ENCODE measurements at regions not wholly inside any gene's neighbourhood (a gene's known extent, or its start where the extent isn't known, plus 50 kb on each side); places are given as distances from the start of the nearest gene placed in this dataset.

DNA sequence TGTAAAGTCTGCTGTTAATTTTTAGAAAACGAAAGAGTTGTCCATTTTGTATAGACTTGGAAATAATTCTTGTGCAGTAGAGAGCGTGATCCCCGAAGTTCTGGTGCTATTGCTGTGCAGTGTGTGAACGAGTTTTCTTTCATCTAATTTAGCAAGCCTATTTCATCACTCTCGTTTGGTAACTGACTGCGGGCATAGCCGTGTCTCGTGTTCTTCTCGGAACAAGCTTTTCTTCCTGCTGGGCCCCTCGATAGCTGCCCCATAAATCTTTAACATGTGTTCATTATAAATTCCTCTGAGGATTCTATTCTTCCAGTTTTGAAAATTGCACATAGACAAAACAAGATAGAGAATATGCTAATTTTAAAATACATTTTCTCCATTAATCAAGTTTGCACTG is 622.0 kb upstream of the PFKP start:
- ATAC-seq (no peak), DNase-seq (no peak)
- Mint-ChIP-seq H3K4me3 (no peak overlapping the region), H3K9me3 (peaks cover 7% of the 10 kb centered on the region), H3K36me3 (ENCODE audit: insufficient read depth) (no peaks in the 10 kb centered on the region), H3K4me1 (ENCODE audit: low read depth) (no peaks in the 10 kb centered on the region), H3K27me3 (ENCODE audit: low read depth) (peaks cover 5% of the 10 kb centered on the region)

DNA sequence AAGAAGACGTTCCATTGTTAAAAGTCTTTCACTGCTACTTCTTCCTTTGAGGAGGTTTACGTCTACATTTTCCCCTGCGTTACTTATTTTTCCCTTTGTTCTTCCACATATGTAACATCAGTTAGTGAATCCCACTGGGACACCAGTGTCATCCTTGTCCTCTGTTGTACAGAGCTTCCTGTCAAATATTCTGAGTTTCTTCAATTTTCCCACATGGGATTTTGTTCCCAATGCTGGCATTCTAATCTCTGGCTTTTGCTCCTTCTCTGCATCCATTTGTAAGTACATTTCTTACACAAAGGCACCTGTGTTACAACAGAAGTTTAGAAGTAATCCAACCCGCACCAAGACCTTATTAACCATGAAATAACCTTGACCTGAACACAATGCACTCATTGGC is 627.4 kb upstream of the PFKP start:
- Mint-ChIP-seq H3K4me3 (no peak overlapping the region), H3K9me3 (peaks cover 3% of the 10 kb centered on the region)
- no peak for ATAC-seq

DNA sequence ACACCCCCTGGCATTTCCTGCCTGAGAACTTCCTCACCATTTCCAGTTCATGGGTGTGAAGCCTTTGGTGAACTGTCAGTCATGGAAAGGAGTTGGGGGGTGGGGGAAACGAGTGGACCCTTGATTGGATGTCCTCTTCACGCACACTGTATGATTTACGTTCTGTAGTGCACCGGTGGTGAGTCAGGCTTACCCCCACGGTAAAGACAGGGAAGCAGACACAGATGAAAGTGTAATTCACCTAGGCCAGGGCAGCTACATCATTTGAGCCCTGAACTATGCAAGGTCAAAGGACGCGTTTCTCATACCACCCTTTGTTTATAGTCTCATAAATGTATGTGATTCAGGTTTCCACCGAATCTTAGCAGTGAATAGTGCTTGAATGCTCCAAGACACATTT is 628.3 kb upstream of the PFKP start:
- ATAC-seq (no peak), DNase-seq (no peak)
- Mint-ChIP-seq H3K9me3 (peaks cover 3% of the 10 kb centered on the region), H3K4me3 (no peak overlapping the region), H3K4me1 (ENCODE audit: low read depth) (no peaks in the 10 kb centered on the region), H3K36me3 (ENCODE audit: insufficient read depth) (no peaks in the 10 kb centered on the region), H3K27me3 (ENCODE audit: low read depth) (peaks cover 16% of the 10 kb centered on the region)

More for the DNA sequence above, 627.4 kb upstream of the PFKP start:
- no peak for DNase-seq
- H3K36me3 Mint-ChIP-seq (ENCODE audit: insufficient read depth), result no peaks in the 10 kb centered on the region
- H3K4me1 Mint-ChIP-seq (ENCODE audit: low read depth), result no peaks in the 10 kb centered on the region
- peaks cover 14% of the 10 kb centered on the region for H3K27me3 Mint-ChIP-seq (ENCODE audit: low read depth)

DNA sequence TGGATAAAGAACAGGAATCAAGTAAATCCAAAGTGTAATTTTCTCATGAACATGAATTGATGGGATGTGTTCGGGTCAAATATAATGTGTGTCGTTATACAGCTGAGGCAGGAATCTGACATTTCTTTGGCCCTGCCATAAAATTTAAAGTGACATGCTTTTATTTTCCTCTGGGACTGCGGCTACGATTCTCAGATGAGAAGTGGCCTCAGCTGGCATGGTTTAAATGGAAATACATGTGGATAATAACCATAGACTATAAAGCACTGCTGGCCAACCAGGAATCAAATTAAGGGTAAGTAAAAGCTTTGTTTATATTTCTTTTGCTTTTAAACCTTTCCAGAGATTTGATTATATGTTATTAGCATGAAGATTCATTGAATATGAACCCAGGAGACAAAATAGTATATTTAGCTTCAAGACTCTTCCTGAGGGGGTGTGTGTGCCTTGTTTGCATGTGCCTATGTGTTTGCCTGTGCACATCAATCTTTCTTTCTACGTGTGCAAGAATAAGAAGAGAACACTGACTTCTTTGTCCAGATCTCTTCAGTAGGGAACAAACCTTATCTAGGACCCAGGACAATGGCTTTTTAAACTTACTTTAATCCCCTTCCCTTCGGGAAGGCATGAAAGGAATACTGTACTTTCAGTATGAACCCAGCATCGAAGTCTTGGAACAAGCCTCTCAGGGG is 629.0 kb upstream of the PFKP start:
- H3K36me3 Mint-ChIP-seq (ENCODE audit: insufficient read depth), result no peaks in the 10 kb centered on the region
- peaks cover 16% of the 10 kb centered on the region for H3K27me3 Mint-ChIP-seq (ENCODE audit: low read depth)
- DNase-seq (no peak), ATAC-seq (no peak)
- no peak overlapping the region for H3K4me3 Mint-ChIP-seq
- H3K9me3 Mint-ChIP-seq, result peaks cover 3% of the 10 kb centered on the region
- H3K4me1 Mint-ChIP-seq (ENCODE audit: low read depth), result no peaks in the 10 kb centered on the region

DNA sequence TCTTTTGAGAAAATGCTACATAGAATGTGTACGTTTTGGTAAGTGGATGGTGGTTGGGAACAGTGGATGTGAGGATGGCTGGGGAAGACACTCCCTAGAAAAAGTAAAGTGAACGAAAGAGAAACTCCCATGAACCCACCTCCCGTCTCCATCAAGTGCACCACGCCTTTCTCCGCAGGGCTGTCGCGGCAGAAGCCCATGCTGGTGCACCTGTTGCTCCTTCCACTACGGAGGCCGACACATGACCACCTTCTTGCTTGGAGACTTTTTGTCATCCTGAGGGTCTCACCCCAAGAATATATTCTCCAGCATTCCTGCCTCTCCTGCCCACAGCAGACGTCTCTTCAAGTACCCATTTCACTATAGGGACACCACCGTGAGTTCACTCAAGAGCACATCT is 630.4 kb upstream of the PFKP start:
- DNase-seq (no peak), ATAC-seq (no peak)
- H3K27me3 Mint-ChIP-seq (ENCODE audit: low read depth), result peaks cover 13% of the 10 kb centered on the region
- H3K4me1 Mint-ChIP-seq (ENCODE audit: low read depth), result no peaks in the 10 kb centered on the region
- no peaks in the 10 kb centered on the region for H3K36me3 Mint-ChIP-seq (ENCODE audit: insufficient read depth)
- peaks cover 3% of the 10 kb centered on the region for H3K9me3 Mint-ChIP-seq
- H3K4me3 Mint-ChIP-seq, result no peak overlapping the region

DNA sequence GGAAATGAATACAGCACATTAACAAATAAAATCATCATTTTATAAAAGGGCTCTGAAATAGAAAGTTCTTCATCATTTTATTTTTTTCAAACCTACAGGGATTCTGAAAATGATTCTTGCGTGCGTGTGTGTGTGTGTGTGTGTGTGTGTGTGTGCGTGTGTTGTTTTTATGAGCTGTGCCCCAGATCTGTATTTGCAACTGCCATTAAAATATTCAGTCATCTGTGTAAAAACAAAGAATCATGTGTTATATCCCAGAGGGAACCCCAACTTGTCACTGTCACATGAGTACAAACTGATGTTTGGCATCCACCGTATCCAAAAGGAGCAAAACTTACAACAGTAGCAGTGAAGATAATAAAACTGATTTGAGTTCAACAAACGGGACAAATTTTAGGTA is 635.4 kb upstream of the PFKP start:
- H3K4me3 Mint-ChIP-seq, result no peak overlapping the region
- no peaks in the 10 kb centered on the region for H3K36me3 Mint-ChIP-seq (ENCODE audit: insufficient read depth)
- H3K9me3 Mint-ChIP-seq, result peaks cover 4% of the 10 kb centered on the region
- H3K27me3 Mint-ChIP-seq (ENCODE audit: low read depth), result peaks cover 1% of the 10 kb centered on the region
- no peak for ATAC-seq
- DNase-seq, result no peak
- no peaks in the 10 kb centered on the region for H3K4me1 Mint-ChIP-seq (ENCODE audit: low read depth)

DNA sequence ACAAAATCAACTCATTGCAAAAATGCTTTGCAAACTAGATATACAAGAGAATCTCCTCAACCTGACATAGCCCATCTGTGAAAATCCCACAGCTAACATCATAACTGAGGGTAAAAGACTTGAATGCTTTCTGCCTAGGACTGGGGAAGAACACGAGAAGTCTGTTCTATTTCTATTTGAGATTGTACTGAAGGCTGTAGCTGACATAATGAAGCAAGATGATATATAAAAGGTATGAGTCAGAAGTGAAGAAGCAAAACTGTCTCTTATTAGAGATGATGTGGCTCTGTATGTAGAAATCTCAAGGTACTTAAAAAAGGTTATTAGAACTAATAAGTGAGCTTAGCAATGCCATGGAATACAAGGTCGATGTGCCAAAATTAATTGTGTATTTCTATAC is 639.9 kb upstream of the PFKP start:
- Mint-ChIP-seq H3K4me3 (no peak overlapping the region), H3K9me3 (peaks cover 4% of the 10 kb centered on the region), H3K36me3 (ENCODE audit: insufficient read depth) (no peaks in the 10 kb centered on the region), H3K27me3 (ENCODE audit: low read depth) (peaks cover 11% of the 10 kb centered on the region), H3K4me1 (ENCODE audit: low read depth) (no peaks in the 10 kb centered on the region)
- DNase-seq (no peak), ATAC-seq (no peak)

DNA sequence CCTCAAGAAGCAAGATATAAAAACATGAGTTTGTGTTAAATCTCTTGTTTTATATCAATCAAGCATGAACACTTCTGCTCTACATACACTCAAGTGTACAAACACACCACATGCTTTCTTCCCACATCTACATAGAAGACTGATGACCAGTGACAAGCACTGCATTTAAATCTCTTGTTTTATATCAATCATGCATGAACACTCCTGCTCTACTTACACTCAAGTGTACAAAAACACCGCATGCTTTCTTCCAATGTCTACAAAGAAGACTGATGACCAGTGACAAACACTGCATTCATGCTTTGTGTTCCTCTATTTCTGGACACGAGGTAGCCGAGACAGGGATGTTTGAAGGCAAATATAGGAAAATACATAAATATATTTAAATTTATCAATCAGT is 642.0 kb upstream of the PFKP start:
- peaks cover 3% of the 10 kb centered on the region for H3K9me3 Mint-ChIP-seq

DNA sequence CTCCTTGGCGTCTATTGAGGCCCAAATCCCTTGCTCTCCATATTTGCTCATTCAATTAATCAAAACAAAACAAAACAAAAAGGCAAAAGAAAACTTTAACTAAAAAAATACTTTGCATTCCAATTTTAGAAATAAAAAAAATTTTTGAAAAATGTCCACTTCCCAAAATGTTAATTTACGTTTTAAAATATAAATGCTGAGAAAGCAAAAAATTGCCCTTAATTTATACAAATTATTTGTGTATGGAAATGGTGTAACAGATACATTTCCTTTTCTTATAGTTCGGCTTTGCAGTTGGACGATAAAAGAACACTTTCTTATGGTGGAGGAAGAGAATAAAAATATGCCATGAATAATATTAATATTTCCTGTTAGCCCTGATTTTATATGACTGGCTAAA is 652.8 kb upstream of the PFKP start:
- peaks cover 3% of the 10 kb centered on the region for H3K27me3 Mint-ChIP-seq (ENCODE audit: low read depth)
- no peak overlapping the region for H3K4me3 Mint-ChIP-seq
- ATAC-seq (no peak), DNase-seq (no peak)
- H3K4me1 Mint-ChIP-seq (ENCODE audit: low read depth), result no peaks in the 10 kb centered on the region
- H3K36me3 Mint-ChIP-seq (ENCODE audit: insufficient read depth), result no peaks in the 10 kb centered on the region
- H3K9me3 Mint-ChIP-seq, result no peaks in the 10 kb centered on the region

More for the DNA sequence above, 642.0 kb upstream of the PFKP start:
- DNase-seq, result no peak
- ATAC-seq, result no peak
- Mint-ChIP-seq H3K27me3 (ENCODE audit: low read depth) (peaks cover 11% of the 10 kb centered on the region), H3K4me3 (no peak overlapping the region), H3K36me3 (ENCODE audit: insufficient read depth) (no peaks in the 10 kb centered on the region), H3K4me1 (ENCODE audit: low read depth) (no peaks in the 10 kb centered on the region)

DNA sequence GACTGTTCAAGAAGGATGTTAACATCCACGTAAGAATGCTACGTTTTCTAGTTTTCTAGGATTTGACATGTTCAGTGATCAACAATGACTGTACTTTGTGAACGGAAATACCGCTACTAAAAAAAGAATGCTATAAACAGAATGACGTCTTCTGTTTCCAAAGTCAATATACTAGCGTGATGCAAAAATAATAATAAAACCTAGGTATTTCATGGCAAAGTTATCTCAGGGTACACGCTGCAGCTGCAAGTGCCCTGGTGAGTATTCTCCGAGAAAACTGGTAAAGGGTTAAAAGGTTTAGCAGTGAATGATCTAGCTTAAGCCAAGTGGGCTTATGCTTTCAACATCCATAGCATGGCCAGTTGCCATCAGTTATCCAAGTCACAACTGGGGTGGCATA is 653.3 kb upstream of the PFKP start:
- Mint-ChIP-seq H3K4me3 (no peak overlapping the region), H3K9me3 (no peaks in the 10 kb centered on the region), H3K4me1 (ENCODE audit: low read depth) (no peaks in the 10 kb centered on the region), H3K27me3 (ENCODE audit: low read depth) (peaks cover 3% of the 10 kb centered on the region), H3K36me3 (ENCODE audit: insufficient read depth) (no peaks in the 10 kb centered on the region)
- DNase-seq (no peak), ATAC-seq (no peak)

DNA sequence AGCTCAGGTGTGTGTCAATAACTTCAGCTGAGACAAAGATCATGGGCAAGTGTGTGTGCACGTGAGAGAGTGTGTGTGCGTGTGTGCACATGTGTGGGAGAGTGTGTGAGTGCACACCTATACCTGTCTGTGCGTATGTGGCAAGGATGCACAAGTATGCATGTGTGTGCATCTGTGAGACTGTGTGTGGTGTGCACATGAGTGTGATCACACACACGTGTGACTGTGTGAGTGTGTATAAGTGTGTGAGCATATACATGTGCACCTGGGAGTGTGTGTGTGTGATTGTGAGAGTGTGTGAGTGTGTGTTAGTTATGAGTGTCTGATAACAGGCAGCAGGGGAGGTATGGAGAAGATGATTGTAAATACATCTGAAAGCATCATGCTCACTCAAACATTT is 657.3 kb upstream of the PFKP start:
- no peaks in the 10 kb centered on the region for H3K36me3 Mint-ChIP-seq (ENCODE audit: insufficient read depth)
- ATAC-seq (no peak), DNase-seq (no peak)
- no peaks in the 10 kb centered on the region for H3K4me1 Mint-ChIP-seq (ENCODE audit: low read depth)
- H3K9me3 Mint-ChIP-seq, result no peaks in the 10 kb centered on the region
- peaks cover 4% of the 10 kb centered on the region for H3K27me3 Mint-ChIP-seq (ENCODE audit: low read depth)
- H3K4me3 Mint-ChIP-seq, result no peak overlapping the region

DNA sequence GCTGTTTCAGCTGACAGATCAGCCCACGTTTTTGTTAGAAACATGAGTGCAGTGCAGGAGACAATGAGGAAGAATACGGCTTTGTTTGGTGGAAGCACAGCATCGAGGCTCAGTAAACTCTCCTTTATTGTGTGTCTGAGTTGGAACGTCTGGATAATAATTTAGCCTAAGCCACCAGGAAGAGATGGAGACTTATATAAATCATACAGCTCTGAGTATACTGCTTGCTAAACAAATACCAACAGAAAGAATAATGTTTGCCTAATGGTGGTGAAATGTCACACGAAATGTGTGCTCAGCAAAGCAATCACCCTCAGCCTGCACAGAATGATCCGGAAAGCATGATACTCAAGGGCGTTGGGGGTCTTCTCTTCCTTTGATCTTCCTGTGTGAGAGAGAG is 664.1 kb upstream of the ADARB2 start:
- ATAC-seq (no peak), DNase-seq (no peak)
- Mint-ChIP-seq H3K27me3 (ENCODE audit: low read depth) (peaks cover 3% of the 10 kb centered on the region), H3K4me1 (ENCODE audit: low read depth) (no peaks in the 10 kb centered on the region), H3K4me3 (no peak overlapping the region), H3K9me3 (no peaks in the 10 kb centered on the region), H3K36me3 (ENCODE audit: insufficient read depth) (no peaks in the 10 kb centered on the region)

DNA sequence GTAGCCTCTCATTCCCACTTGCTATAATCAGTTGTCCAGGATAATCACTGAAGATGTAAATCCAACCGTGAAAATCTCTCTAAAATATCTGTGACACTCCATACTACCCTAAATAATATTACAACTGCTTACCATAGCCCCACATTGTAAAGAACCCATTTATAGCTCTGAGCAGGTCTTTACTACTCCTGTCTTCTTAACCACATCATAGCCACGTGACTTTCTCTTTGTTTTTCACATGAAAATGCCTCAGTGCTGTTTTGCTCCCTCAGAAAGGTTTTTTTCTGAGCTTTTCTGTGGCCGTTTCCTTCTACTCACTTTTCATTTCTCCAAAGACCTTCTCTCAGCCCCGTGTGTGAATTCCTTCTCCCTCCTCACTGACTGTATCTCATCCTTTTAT is 662.2 kb upstream of the ADARB2 start:
- no peak for ATAC-seq
- no peak for DNase-seq
- no peaks in the 10 kb centered on the region for H3K27me3 Mint-ChIP-seq (ENCODE audit: low read depth)
- H3K36me3 Mint-ChIP-seq (ENCODE audit: insufficient read depth), result no peaks in the 10 kb centered on the region
- H3K9me3 Mint-ChIP-seq, result no peaks in the 10 kb centered on the region
- H3K4me1 Mint-ChIP-seq (ENCODE audit: low read depth), result no peaks in the 10 kb centered on the region
- no peak overlapping the region for H3K4me3 Mint-ChIP-seq

DNA sequence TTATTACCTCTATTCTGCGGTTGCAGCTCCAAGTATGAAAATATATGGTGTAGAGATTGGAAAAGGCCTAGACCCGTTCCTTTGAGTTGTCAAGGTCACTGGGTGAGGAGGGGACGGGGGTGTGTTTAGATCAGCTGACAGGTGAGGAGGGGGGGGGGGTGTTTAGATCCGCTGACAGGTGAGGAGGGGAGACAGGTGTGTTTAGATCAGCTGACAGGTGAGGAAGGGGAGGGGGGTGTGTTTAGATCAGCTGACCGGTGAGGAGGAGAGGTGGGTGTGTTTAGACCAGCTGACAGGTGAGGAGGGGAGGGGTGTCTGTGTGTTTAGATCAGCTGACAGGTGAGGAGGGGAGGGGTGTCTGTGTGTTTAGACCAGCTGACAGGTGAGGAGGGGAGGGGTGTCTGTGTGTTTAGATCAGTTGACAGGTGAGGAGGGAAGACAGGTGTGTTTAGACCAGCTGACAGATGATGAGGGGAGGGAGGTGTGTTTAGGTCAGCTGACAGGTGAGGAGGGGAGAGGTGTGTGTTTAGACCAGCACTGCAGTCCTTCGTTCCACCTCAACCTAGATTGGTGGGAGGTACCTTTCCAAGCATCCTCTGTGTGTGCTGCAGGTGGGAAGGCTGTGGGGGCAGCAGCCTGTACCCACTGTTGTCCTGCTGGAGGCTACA is 655.0 kb upstream of the ADARB2 start:
- H3K4me1 Mint-ChIP-seq (ENCODE audit: low read depth), result no peaks in the 10 kb centered on the region
- no peaks in the 10 kb centered on the region for H3K36me3 Mint-ChIP-seq (ENCODE audit: insufficient read depth)
- H3K27me3 Mint-ChIP-seq (ENCODE audit: low read depth), result peaks cover 4% of the 10 kb centered on the region
- no peaks in the 10 kb centered on the region for H3K9me3 Mint-ChIP-seq
- DNase-seq, result no peak
- ATAC-seq, result no peak
- H3K4me3 Mint-ChIP-seq, result no peak overlapping the region

DNA sequence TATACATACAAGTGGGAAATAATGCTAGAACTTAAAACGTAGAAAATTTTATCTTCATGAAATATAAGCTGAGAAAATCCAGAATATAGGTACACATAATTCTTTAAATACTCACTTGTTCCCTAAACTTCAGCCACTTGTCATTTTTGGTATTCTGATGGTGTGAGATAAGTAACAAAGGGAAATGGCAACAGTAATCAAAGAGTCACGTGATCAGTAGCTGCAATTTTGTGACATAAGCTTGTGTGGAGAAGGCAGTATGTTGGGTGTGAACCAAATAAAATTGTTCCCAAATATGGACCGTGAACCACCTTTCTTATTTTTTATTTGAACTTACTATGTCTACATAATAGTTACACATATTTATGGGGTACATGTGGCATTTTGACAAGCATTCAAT is 650.3 kb upstream of the ADARB2 start:
- no peaks in the 10 kb centered on the region for H3K36me3 Mint-ChIP-seq (ENCODE audit: insufficient read depth)
- H3K4me3 Mint-ChIP-seq, result no peak overlapping the region
- no peaks in the 10 kb centered on the region for H3K4me1 Mint-ChIP-seq (ENCODE audit: low read depth)
- peaks cover 4% of the 10 kb centered on the region for H3K27me3 Mint-ChIP-seq (ENCODE audit: low read depth)
- ATAC-seq (no peak), DNase-seq (no peak)
- H3K9me3 Mint-ChIP-seq, result peaks cover 6% of the 10 kb centered on the region

All from activated T-cell treated with anti-CD3 and anti-CD28 coated beads, Interleukin-2, amount 50 U/mL, for 4 hours (primary cell).